A549 (cell line): ENCODE measurements at regions not wholly inside any gene's neighbourhood (a gene's known extent, or its start where the extent isn't known, plus 50 kb on each side); places are given as distances from the start of the nearest gene placed in this dataset.

Source experiments
- ATAC-seq, 2 experiments: fragments of 200-7000 bp in 1 of 2; fragments of >200 bp in 1 of 2; cut with Nextera tagmentation in 1 of 2; cut with Tn5 transposase in 1 of 2; 3 replicates each; pipeline versions ENCODE4 v1.8.0 to v1.9.1; 2018 to 2020; ENCODE audit warnings: mild to moderate bottlenecking in 1 of 2, moderate library complexity in 1 of 2
- CTCF ChIA-PET: fragments of 300-600 bp; sonication (Branson Sonifier 250); formaldehyde crosslinking; extraction: SDS; loops from one replicate; lab custom pipeline; 2021; ENCODE audit warnings: antibody characterized with exemption, inconsistent platforms; lab: Yijun Ruan, JAX
- POLR2A ChIA-PET: fragments of 350-600 bp; formaldehyde crosslinking; extraction: SDS; loops from one replicate; lab custom pipeline; 2021; ENCODE audit warnings: antibody characterized with exemption, inconsistent platforms; lab: Yijun Ruan, JAX
- DNase-seq, 2 experiments: peaks; one replicate each; pipeline versions ENCODE4 v3.0.0 to v3.0.0-alpha.2; 2011 to 2016; ENCODE audit warnings: low read depth in 1 of 2, low spot score in 1 of 2
- FAIRE-seq: peaks from 2 replicates; lab custom pipeline; 2011; peaks lifted over from hg19 to GRCh38; lab: Jason Lieb, UNC
- H3K27ac ChIP-seq, 2 experiments: fragments of >200 bp; sonication (Bioruptor Twin); formaldehyde crosslinking; 3 replicates each; pipeline ENCODE4 v1.5.1; 2016 to 2017
- H3K4me1 ChIP-seq: fragments of >200 bp; sonication (Bioruptor Twin); formaldehyde crosslinking; 3 replicates; pipeline ENCODE4 v1.6.1; 2016
- H3K4me2 ChIP-seq: fragments of >200 bp; sonication (Bioruptor Twin); formaldehyde crosslinking; 3 replicates; pipeline ENCODE4 v1.6.1; 2016
- H3K4me3 ChIP-seq: fragments of >200 bp; sonication (Bioruptor Twin); formaldehyde crosslinking; 3 replicates; pipeline ENCODE4 v1.5.1; 2016
- H3K9me3 ChIP-seq: fragments of >200 bp; sonication (Bioruptor Twin); formaldehyde crosslinking; 3 replicates; pipeline ENCODE4 v1.6.1; 2016
- CBX2 ChIP-seq: fragments of 200-600 bp; sonication (generic); IDR thresholded peaks from 2 replicates; pipeline ENCODE4 v1.6.1; 2016; ENCODE audit warnings: low read depth, mild to moderate bottlenecking, borderline replicate concordance
- CBX8 ChIP-seq: fragments of 200-600 bp; sonication (generic); IDR thresholded peaks from 2 replicates; pipeline ENCODE4 v1.6.1; 2016
- CEBPB ChIP-seq, 2 experiments: fragments of >200 bp in 1 of 2; sonication (Bioruptor Twin) in 1 of 2; formaldehyde crosslinking in 1 of 2; IDR thresholded peaks; 2 replicates each; pipeline ENCODE4 v1.6.1; 2012 to 2016
- CHD4 ChIP-seq: fragments of 200-600 bp; sonication (generic); IDR thresholded peaks from 2 replicates; pipeline ENCODE4 v1.6.1; 2016; ENCODE audit warnings: antibody characterized with exemption, mild to moderate bottlenecking, borderline replicate concordance
- EHMT2 ChIP-seq: fragments of 200-600 bp; sonication (generic); IDR thresholded peaks from 2 replicates; pipeline ENCODE4 v1.6.1; 2016; ENCODE audit warnings: antibody characterized with exemption, low read depth, mild to moderate bottlenecking, moderate library complexity
- EP300 ChIP-seq, 2 experiments: fragments of >200 bp; sonication (Bioruptor Twin); formaldehyde crosslinking; IDR thresholded peaks; 2 replicates in 1 of 2; 3 replicates in 1 of 2; pipeline ENCODE4 v1.6.1; 2016 to 2017
- ESRRA ChIP-seq: fragments of 150-350 bp; IDR thresholded peaks from 2 replicates; pipeline ENCODE4 v1.6.1; 2014; ENCODE audit warnings: mild to moderate bottlenecking, low read length, borderline replicate concordance
- FOSB ChIP-seq: fragments of 250-450 bp; sonication (Bioruptor Pico); IDR thresholded peaks from 2 replicates; pipeline ENCODE4 v1.5.0; 2020; ENCODE audit warnings: mild to moderate bottlenecking, moderate library complexity
- FOSL2 ChIP-seq, 2 experiments: fragments of 450-650 bp in 1 of 2; fragments of >200 bp in 1 of 2; sonication (Bioruptor Twin) in 1 of 2; formaldehyde crosslinking; IDR thresholded peaks; 2 replicates each; pipeline versions ENCODE4 v1.5.0 to v1.6.1; 2016 to 2020; ENCODE audit warnings: mild to moderate bottlenecking in 1 of 2, moderate library complexity in 1 of 2
- GATA3 ChIP-seq: IDR thresholded peaks from 2 replicates; pipeline ENCODE4 v1.6.1; 2012; ENCODE audit warnings: borderline replicate concordance
- HEYL ChIP-seq: fragments of 250-450 bp; sonication (Bioruptor Pico); IDR thresholded peaks from 2 replicates; pipeline ENCODE4 v1.8.0; 2021; ENCODE audit warnings: mild to moderate bottlenecking, moderate library complexity
- HOXA7 ChIP-seq: fragments of 250-450 bp; sonication (Bioruptor Pico); IDR thresholded peaks from 2 replicates; pipeline ENCODE4 v1.5.0; 2020; ENCODE audit warnings: mild to moderate bottlenecking, moderate library complexity
- HOXB13 ChIP-seq: fragments of 250-450 bp; sonication (Bioruptor Pico); IDR thresholded peaks from 2 replicates; pipeline ENCODE4 v1.5.0; 2020; ENCODE audit warnings: low read depth, mild to moderate bottlenecking, moderate library complexity
- HOXB5 ChIP-seq: fragments of 250-450 bp; sonication (Bioruptor Pico); IDR thresholded peaks from 2 replicates; pipeline ENCODE4 v1.5.0; 2020; ENCODE audit warnings: mild to moderate bottlenecking, moderate library complexity
- KDM5A ChIP-seq: fragments of 200-600 bp; sonication (generic); IDR thresholded peaks from 2 replicates; pipeline ENCODE4 v1.6.1; 2016; ENCODE audit warnings: antibody characterized with exemption, mild to moderate bottlenecking
- MAZ ChIP-seq: fragments of 150-350 bp; IDR thresholded peaks from 2 replicates; pipeline ENCODE4 v1.6.1; 2014; ENCODE audit warnings: antibody characterized with exemption, low read depth, low read length, borderline replicate concordance
- NFE2L2 ChIP-seq: fragments of 150-350 bp; conservative IDR thresholded peaks from 2 replicates; pipeline ENCODE4 v1.6.1; 2014; ENCODE audit warnings: low read length
- NPAS2 ChIP-seq: fragments of 250-450 bp; sonication (Bioruptor Pico); IDR thresholded peaks from 2 replicates; pipeline ENCODE4 v1.8.0; 2022; ENCODE audit warnings: mild to moderate bottlenecking, moderate library complexity, borderline replicate concordance
- NR3C1 ChIP-seq: fragments of >200 bp; sonication (Bioruptor Twin); formaldehyde crosslinking; IDR thresholded peaks from 3 replicates; pipeline ENCODE4 v1.6.1; 2017
- RAD21 ChIP-seq, 2 experiments: fragments of >200 bp in 1 of 2; sonication (Bioruptor Twin) in 1 of 2; formaldehyde crosslinking in 1 of 2; IDR thresholded peaks in 1 of 2; conservative IDR thresholded peaks in 1 of 2; 2 replicates in 1 of 2; 3 replicates in 1 of 2; pipeline ENCODE4 v1.6.1; 2012 to 2018; ENCODE audit warnings: inconsistent platforms in 1 of 2
- RARB ChIP-seq: fragments of 250-450 bp; sonication (Bioruptor Pico); IDR thresholded peaks from 2 replicates; pipeline ENCODE4 v1.8.0; 2021; ENCODE audit warnings: mild to moderate bottlenecking, moderate library complexity
- RCOR1 ChIP-seq: fragments of 150-350 bp; IDR thresholded peaks from 2 replicates; pipeline ENCODE4 v1.6.1; 2014; ENCODE audit warnings: antibody characterized with exemption, low read length, low read depth
- SMC3 ChIP-seq: fragments of >200 bp; sonication (Bioruptor Twin); formaldehyde crosslinking; IDR thresholded peaks from 3 replicates; pipeline ENCODE4 v1.6.1; 2018; ENCODE audit warnings: inconsistent platforms
- TP53 ChIP-seq: fragments of 250-450 bp; sonication (Bioruptor Pico); IDR thresholded peaks from 2 replicates; pipeline ENCODE4 v1.5.0; 2021; ENCODE audit warnings: mild to moderate bottlenecking, moderate library complexity
- ZFP36 ChIP-seq: fragments of 450-650 bp; IDR thresholded peaks from 2 replicates; pipeline ENCODE4 v1.6.1; 2014; ENCODE audit warnings: borderline replicate concordance; ENCODE audit not compliant: partially characterized antibody
- ZSCAN20 ChIP-seq: fragments of 250-450 bp; sonication (Bioruptor Pico); IDR thresholded peaks from 2 replicates; pipeline ENCODE4 v1.8.0; 2022; ENCODE audit warnings: mild to moderate bottlenecking, moderate library complexity
- WGBS: methylation state at CpG from one replicate; pipeline ENCODE4 v1.1.6; 2017; ENCODE audit errors: missing lambda C conversion rate; 5-methylcytosine and 5-hydroxymethylcytosine counted together
- TF ChIP-seq, protein P1 (sequence below): fragments of >200 bp; sonication (Bioruptor Twin); formaldehyde crosslinking; IDR thresholded peaks from 3 replicates; pipeline ENCODE4 v1.6.1; 2016

- FAIRE-seq, result no peak
- Histone ChIP-seq H3K27ac (no peak overlapping the region), H3K4me2 (no peak overlapping the region), H3K4me3 (no peak overlapping the region), H3K4me1 (no peaks in the 10 kb centered on the region), H3K9me3 (no peaks in the 10 kb centered on the region)
- TF ChIP-seq EHMT2, result no peak
- TF ChIP-seq NFE2L2, result no peak
- TF ChIP-seq CBX2, result no peak
- TF ChIP-seq FOSB (CRISPR knock-in tag), result no peak
- no peak for TF ChIP-seq CBX8
- TF ChIP-seq FOSL2 (IDR thresholded peaks at IDR 0.05), result no peak
- TF ChIP-seq FOSL2 (CRISPR knock-in tag; IDR thresholded peaks at IDR 0.05), result no peak
- TF ChIP-seq KDM5A, result no peak
- no peak for TF ChIP-seq ESRRA
- TF ChIP-seq NR3C1, result no peak
- TF ChIP-seq HOXB5, result no peak
- no peak for TF ChIP-seq HOXA7 (CRISPR knock-in tag)
- TF ChIP-seq RCOR1, result no peak
- no peak for TF ChIP-seq SMC3
- TF ChIP-seq ZSCAN20 (CRISPR knock-in tag), result no peak
- no peak for TF ChIP-seq NPAS2
- TF ChIP-seq HOXB13 (CRISPR knock-in tag), result no peak
- TF ChIP-seq, protein P1, sequence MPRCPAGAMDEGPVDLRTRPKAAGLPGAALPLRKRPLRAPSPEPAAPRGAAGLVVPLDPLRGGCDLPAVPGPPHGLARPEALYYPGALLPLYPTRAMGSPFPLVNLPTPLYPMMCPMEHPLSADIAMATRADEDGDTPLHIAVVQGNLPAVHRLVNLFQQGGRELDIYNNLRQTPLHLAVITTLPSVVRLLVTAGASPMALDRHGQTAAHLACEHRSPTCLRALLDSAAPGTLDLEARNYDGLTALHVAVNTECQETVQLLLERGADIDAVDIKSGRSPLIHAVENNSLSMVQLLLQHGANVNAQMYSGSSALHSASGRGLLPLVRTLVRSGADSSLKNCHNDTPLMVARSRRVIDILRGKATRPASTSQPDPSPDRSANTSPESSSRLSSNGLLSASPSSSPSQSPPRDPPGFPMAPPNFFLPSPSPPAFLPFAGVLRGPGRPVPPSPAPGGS, result no peak
- 66% methylated on average over 2 of the region's 2 CpGs for WGBS
- ATAC-seq, result no peak
- POLR2A ChIA-PET, result no interaction called here
- no peak for DNase-seq
- CTCF ChIA-PET, result no interaction called here
These were observed 181.9 kb downstream of the CALCRL start for GRCh38 chr2:187266147-187266546.

- H3K4me3 ChIP-seq, result no peak overlapping the region
- ChIA-PET CTCF (no interaction called here), POLR2A (no interaction called here)
- H3K4me2 ChIP-seq, result no peak overlapping the region
- no peak overlapping the region for H3K27ac ChIP-seq
- FAIRE-seq (no peak), ATAC-seq (no peak), DNase-seq (no peak)
- 0% methylated on average over 1 of the region's 1 CpG for WGBS
- no peaks in the 10 kb centered on the region for H3K4me1 ChIP-seq
- TF ChIP-seq TP53 (CRISPR knock-in tag) (no peak), CEBPB (IDR thresholded peaks at IDR 0.05) (no peak), GATA3 (no peak), MAZ (no peak), ESRRA (no peak), HEYL (CRISPR knock-in tag) (no peak), EP300 (IDR thresholded peaks at IDR 0.05) (no peak), RARB (CRISPR knock-in tag) (no peak), CHD4 (no peak)
- H3K9me3 ChIP-seq, result no peaks in the 10 kb centered on the region
These were observed 183.4 kb downstream of the CALCRL start for GRCh38 chr2:187264612-187265011.

DNA sequence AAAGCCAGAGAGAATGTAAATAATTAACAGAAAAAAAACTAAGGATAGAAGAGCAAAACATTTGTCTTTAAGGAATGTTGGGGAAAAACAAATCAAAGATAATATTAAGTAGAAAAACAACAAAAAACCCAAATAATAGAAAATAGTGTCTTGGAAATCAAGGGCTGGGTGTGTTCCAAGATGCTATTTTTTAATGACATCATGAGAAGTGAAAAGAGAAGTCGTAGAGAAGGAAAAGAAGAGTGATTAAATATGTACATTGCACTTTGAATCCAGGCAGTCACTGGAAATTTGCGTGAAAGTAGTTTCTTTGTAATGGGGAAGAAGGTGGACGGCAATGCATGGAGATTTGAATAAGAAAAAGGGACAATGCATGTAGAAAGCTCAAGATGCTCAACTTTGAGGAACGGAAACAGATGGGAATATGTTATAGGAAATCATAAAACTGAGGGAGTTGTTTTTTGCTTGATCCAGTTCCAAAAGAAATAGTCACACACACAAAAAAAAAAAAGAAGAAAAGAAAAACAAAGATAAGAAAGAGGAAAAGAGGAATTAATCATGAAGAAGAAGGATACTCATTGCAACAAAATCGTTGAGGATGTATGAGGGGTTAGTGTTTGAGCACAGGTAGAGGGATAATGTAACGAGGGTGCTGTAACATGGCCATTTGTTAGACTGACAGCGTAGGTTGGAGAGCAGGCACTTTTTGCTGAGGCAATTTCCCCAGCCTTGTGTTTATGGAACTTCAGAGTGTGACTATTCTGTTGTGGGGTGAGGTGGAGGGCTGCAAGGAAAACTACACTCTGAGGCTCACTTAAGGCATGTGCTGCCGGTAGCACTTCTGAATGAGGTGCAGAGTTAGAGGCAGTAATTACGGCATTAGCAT, 184.1 kb downstream of the CALCRL start:
- CTCF ChIA-PET, result no interaction called here
- no peak for ATAC-seq
- no peak overlapping the region for H3K4me3 ChIP-seq
- WGBS, result 60% methylated on average over 9 of the region's 9 CpGs
- no peak overlapping the region for H3K4me2 ChIP-seq
- POLR2A ChIA-PET, result no interaction called here
- no peaks in the 10 kb centered on the region for H3K4me1 ChIP-seq
- H3K27ac ChIP-seq, result no peak overlapping the region
- TF ChIP-seq RAD21 (conservative IDR thresholded peaks at IDR 0.05 in 1 of 2, IDR thresholded peaks at IDR 0.05 in 1 of 2) (no peak), ZFP36 (no peak), CBX8 (no peak)
- TF ChIP-seq, all 56 proteins: peak for 0
- no peak for FAIRE-seq
- H3K9me3 ChIP-seq, result no peaks in the 10 kb centered on the region
- no peak for DNase-seq
